Skin epidermis (tissue), 12 donors: ENCODE measurements at regions not wholly inside any gene's neighbourhood (a gene's known extent, or its start where the extent isn't known, plus 50 kb on each side); places are given as distances from the start of the nearest gene placed in this dataset.

ENCODE experiments used
- H3K27ac ChIP-seq, 21 experiments: fragments of 200-600 bp; sonication (generic) in 11 of 21; one replicate each; pipeline ENCODE4 v1.5.0; 2020; ENCODE audit warnings: mild to moderate bottlenecking in 3 of 21, inconsistent platforms in 2 of 21, moderate library complexity in 2 of 21
- H3K4me3 ChIP-seq, 7 experiments: fragments of 200-600 bp; sonication (generic) in 2 of 7; one replicate each; pipeline ENCODE4 v1.5.0; 2020; ENCODE audit warnings: inconsistent platforms in 2 of 7, mild to moderate bottlenecking in 2 of 7, moderate library complexity in 1 of 7

GRCh38 chr21:16070207-16070651 lies 340.4 kb downstream of the USP25 start:
- Histone ChIP-seq H3K27ac (peak overlapping the region in 3 of 21 experiments; percentile 59 to 74 (median 59)), H3K4me3 (peak overlapping the region in 5 of 7 experiments; percentile 9 to 34 (median 19))

- peak overlapping the region in 12 of 21 experiments; percentile 6 to 74 (median 36) for H3K27ac ChIP-seq
Observed at GRCh38 chr21:16071092-16071491, 341.3 kb downstream of the USP25 start.

GRCh38 chr21:16071761-16072160 lies 342.0 kb downstream of the USP25 start:
- H3K4me3 ChIP-seq, result peak overlapping the region in 1 of 7 experiments; percentile 6

More at GRCh38 chr21:16071092-16071491, 341.3 kb downstream of the USP25 start:
- peak overlapping the region in 5 of 7 experiments; percentile 9 to 34 (median 19) for H3K4me3 ChIP-seq

DNA sequence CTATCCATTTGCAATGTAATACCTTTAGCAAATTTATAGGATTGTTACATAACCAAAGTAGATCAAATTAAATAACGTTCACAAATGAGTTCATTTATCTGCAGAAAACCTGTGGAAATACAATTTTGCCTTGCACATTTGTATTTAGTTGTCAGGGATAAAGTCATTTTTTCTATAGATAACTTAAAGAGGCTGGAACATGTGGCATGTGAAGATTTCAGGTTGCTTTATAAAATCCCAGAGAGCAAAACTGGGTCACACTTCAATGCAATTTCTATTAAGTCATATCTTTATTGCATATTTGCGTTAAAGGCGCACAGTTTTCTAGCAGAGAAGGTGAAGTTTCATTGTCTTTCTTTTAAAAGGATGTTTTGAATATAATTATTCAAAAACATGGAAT lies 342.4 kb downstream of the USP25 start:
- H3K4me3 ChIP-seq, result no peak overlapping the region
- peak overlapping the region in 4 of 21 experiments; percentile 0 to 41 (median 26) for H3K27ac ChIP-seq

More at GRCh38 chr21:16071761-16072160, 342.0 kb downstream of the USP25 start:
- H3K27ac ChIP-seq, result peak overlapping the region in 3 of 21 experiments; percentile 13 to 41 (median 39)

- Histone ChIP-seq H3K4me3 (no peak overlapping the region), H3K27ac (peak overlapping the region in 9 of 21 experiments; percentile 7 to 78 (median 44))
Observed at GRCh38 chr21:16072737-16073136, 343.0 kb downstream of the USP25 start.

- H3K27ac ChIP-seq, result peak overlapping the region in 10 of 21 experiments; percentile 7 to 78 (median 42)
- H3K4me3 ChIP-seq, result no peak overlapping the region
Observed at GRCh38 chr21:16073586-16073985, 343.8 kb downstream of the USP25 start.

GRCh38 chr21:16074950-16075489 lies 345.2 kb downstream of the USP25 start:
- H3K4me3 ChIP-seq, result no peak overlapping the region

DNA sequence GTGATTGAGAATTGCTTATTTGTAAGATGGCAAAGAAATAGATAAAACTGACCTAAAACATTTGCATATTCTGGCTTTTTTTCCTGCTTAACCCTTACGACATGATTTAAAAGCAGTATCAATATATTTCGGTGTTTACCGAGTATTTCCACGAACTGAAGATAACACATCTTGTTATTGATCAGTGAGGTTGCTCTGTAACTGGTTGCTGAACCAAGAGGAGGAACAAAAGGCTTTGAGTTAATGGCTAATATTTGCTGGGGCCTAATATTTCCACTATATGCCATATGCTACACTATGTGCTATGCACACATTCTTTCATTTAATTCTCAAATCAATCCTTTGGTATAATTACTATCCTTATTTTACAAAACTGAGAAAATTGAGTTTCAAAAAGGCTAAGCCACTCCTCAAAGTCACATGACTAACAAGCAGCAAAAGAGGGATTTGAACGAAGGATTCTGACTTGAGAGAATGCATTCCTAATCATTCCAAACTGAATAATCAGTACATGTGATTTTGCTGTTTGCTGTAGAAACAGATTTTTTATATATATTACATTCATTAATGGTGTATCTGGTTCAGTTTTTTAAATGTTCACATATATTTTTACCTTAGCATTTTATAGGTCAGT lies 346.0 kb downstream of the USP25 start:
- peak overlapping the region in 1 of 21 experiments; percentile 13 for H3K27ac ChIP-seq

More at GRCh38 chr21:16074950-16075489, 345.2 kb downstream of the USP25 start:
- H3K27ac ChIP-seq, result peak overlapping the region in 1 of 21 experiments; percentile 13

DNA sequence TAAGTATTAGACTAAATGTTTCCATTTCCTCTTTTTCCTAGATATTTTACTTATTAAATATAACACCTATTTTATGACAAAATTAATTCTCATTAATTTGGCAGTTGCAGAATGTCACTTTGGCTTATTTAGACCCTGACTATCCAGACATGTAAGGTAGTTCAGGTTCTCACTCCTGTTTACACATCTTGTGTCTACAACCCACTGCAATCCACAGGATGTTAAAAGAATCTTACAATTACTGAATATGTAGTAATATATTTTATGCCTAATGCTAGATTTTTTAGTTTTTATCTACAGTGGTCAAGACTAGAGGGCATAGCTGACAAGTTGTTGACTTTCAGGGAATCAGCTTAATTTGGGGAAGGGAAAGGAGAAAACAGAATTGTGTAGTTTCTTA lies 346.7 kb downstream of the USP25 start:
- Histone ChIP-seq H3K4me3 (no peak overlapping the region), H3K27ac (peak overlapping the region in 2 of 21 experiments; percentile 5 to 49)

More for the DNA sequence above, 346.0 kb downstream of the USP25 start:
- no peak overlapping the region for H3K4me3 ChIP-seq

DNA sequence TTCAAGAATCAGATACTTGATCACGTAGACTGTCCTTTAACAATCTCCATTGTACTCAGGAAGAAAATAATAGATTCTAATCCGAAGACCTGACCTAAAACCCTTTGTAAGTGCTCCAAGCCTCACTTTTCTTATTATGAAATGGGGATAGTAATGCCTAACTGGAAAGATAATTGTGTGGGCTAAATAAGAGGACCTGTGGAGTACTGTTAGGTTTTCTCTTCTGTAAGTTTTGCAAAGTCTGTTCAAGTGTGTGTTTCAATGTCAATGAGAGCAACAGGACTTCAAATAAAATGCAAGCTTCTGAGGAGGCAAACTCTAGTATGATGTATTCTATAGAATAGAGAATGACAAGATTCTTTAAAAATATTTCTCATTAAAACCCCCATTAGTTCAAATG lies 348.6 kb downstream of the USP25 start:
- H3K27ac ChIP-seq, result peak overlapping the region in 1 of 21 experiments; percentile 49
- H3K4me3 ChIP-seq, result no peak overlapping the region

DNA sequence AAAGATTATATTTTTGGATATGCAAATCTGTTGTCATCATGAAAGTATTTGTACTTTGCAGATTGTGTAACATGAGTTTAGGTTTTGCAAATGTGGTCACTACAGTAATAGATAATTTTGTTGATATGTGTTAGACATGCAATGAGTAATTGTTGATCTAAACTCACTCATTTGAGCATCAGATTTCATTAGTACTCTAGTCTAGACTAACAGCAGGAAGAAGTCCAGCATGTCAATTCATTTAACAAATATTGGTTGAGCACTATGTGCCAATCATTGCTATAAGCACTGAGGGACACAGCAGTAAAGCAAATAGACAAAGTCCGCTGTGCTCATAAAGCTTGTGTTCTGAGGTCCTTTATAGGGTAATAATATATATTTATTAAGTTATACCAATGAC lies 350.0 kb downstream of the USP25 start:
- H3K27ac ChIP-seq, result peak overlapping the region in 1 of 21 experiments; percentile 49
- no peak overlapping the region for H3K4me3 ChIP-seq

DNA sequence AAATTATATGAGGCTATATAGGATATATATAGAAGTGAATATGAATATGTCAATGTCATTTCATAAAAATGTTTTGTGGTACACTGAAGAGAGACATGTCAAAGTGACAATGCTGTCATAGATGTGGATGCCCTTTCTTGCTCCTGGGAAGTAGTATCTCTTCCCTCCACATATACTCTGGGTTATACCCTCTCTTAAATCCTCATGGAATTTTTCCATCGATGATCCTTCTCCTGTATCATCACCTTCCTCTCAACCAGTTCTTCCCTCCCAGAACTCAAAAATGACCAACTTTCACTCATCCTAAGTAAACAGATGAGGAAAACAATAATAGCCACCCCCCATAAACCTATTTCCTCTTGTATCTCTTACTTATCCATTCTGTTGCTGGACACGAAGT lies 351.5 kb downstream of the USP25 start:
- H3K27ac ChIP-seq, result peak overlapping the region in 2 of 21 experiments; percentile 17 to 56
- H3K4me3 ChIP-seq, result no peak overlapping the region

DNA sequence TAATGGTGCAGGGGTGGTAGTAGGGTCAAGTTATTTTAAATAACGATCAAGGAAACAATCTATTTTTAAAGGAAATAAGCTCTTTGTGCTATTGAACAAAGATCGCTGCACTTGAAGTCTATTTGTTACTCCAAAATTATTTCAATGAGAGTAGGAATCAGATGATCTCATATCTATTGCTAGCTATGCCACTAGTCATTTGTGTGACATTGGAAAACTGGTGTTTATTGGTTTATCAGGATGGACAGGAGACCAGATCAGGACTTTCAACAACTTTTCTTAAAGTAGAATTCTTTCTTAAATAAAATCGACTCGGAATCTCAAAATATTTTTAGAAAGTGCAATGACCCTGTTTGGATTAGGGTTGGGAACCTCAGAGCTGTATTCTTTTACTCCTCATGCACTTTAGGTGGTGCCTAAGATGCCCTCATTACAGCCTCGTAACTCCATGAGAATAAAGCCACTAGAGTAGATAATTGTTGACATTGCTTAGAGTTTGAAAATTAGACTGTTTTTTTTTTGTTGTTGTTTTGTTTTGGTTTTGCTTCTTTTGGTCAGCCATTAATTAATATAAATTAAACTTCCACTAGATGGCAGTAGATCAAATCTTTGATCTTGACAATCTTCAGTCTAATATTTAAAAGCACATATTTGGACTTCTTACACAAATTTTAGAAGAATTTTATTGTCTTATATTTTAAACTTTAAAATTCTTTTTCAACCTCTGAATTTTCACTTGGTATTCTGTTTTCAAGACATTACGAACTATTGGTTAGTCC lies 352.4 kb downstream of the USP25 start:
- Histone ChIP-seq H3K27ac (peak overlapping the region in 1 of 21 experiments; percentile 25), H3K4me3 (no peak overlapping the region)

DNA sequence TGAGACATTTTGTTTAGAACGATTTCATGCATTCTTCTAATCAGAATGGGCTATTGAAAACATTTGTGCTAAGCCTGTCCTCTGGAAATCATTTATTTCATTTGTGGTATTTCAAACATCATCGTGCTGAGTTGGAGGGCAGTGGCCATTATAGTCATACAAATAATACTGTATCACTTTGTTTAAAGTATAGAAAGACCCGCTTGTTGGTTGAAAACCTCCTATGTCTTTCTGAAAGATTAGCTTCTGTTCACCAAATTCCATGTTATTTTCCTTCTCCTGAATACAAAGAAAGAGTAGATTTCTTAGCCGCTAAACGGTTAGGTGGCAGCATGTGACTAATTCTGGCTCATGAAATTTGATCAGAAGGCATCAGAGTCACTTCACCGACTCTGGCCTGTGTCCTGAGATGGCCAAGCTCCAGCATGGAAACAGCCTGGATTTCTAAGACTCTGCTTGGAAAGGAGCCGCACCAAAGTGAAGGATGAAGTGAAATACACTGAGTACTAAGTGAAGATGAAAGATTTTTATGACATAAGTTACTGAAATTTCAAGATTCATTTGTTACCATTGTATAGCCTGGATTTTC lies 355.1 kb downstream of the USP25 start:
- Histone ChIP-seq H3K27ac (peak overlapping the region in 9 of 21 experiments; percentile 0 to 65 (median 14)), H3K4me3 (no peak overlapping the region)

- Histone ChIP-seq H3K27ac (peak overlapping the region in 10 of 21 experiments; percentile 0 to 65 (median 28)), H3K4me3 (no peak overlapping the region)
Observed at GRCh38 chr21:16085421-16085820, 355.6 kb downstream of the USP25 start.

GRCh38 chr21:16086121-16086520 lies 356.3 kb downstream of the USP25 start:
- Histone ChIP-seq H3K4me3 (no peak overlapping the region), H3K27ac (peak overlapping the region in 8 of 21 experiments; percentile 0 to 65 (median 48))

DNA sequence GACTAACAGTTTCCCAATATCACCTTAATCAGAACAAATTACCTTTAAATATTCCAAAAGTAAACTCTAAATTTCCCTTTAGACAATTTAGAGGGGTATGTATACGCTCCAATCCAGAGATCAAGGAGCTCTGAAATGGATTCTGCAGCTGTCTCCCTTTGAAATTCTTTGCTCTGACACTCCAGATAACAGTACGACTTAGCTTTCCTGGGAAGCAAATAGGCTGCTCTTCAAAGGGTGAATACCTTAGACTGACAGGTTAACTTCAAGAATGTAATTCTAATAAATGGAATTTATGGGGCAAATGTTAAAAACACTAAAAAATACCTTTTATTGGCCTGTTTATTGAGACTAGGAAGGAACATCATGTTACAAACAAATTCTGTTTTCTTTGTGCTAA lies 357.2 kb downstream of the USP25 start:
- Histone ChIP-seq H3K4me3 (no peak overlapping the region), H3K27ac (peak overlapping the region in 2 of 21 experiments; percentile 12 to 58)

- H3K4me3 ChIP-seq, result no peak overlapping the region
Observed at GRCh38 chr21:16087523-16087922, 357.7 kb downstream of the USP25 start.

DNA sequence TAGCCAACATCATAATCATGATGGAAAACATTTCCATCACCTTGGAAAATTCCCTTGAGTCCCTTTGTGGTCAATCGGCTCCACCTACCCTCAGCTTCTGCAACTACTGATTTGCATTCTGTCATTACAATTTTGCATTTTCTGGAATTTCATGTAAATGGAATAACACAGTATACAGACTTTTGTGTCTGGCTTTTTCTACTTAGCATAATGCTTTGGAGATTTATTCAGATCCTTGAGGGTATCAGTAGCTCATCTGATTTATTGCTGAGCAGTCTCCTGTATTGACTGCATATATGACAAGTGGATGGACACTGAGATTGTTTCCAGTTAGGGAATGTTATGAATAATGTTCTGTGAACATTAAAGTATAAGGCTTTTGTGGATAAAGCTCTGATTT lies 358.3 kb downstream of the USP25 start:
- peak overlapping the region in 1 of 21 experiments; percentile 9 for H3K27ac ChIP-seq
- H3K4me3 ChIP-seq, result no peak overlapping the region

More at GRCh38 chr21:16087523-16087922, 357.7 kb downstream of the USP25 start:
- H3K27ac ChIP-seq, result peak overlapping the region in 2 of 21 experiments; percentile 12 to 58

DNA sequence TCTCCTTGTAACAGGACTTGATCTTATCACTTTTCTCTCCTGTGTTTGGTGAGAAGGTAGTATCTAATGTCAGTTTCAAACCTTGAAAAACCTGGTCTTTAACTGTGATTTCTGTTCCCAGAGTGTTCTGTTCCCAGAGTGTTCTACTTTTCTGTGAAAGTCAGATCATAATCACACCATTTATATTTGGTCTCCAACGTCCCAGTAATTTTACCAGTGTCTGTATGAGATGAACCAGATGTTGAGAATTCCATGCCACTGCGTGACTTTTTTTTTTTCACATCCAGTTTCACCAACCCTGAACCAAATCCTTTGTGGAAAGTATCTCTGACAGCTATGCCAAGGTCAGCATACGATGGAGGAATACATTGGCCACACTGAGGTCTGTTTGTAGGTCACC lies 365.2 kb downstream of the USP25 start:
- Histone ChIP-seq H3K4me3 (no peak overlapping the region), H3K27ac (no peak overlapping the region)
